WTC11 (cell line): ENCODE measurements at regions not wholly inside any gene's neighbourhood (a gene's known extent, or its start where the extent isn't known, plus 50 kb on each side); places are given as distances from the start of the nearest gene placed in this dataset.

Source experiments
- ATAC-seq: fragments of 200-7000 bp; cut with Tn5 transposase; 2 replicates; pipeline ENCODE4 v1.10.0; 2021; ENCODE audit warnings: mild to moderate bottlenecking, moderate library complexity
- CTCF ChIA-PET: fragments of 300-600 bp; sonication (Branson Sonifier 250); formaldehyde crosslinking; loops from one replicate; lab custom pipeline; 2021; ENCODE audit warnings: antibody characterized with exemption; lab: Charles Lee
- POLR2A ChIA-PET: fragments of 350-600 bp; sonication (Branson Sonifier 250); formaldehyde crosslinking; loops from one replicate; lab custom pipeline; 2021; ENCODE audit warnings: antibody characterized with exemption; lab: Charles Lee
- DNase-seq: peaks from one replicate; pipeline ENCODE4 v3.0.0; 2021; ENCODE audit warnings: low spot score
- H3K27ac Mint-ChIP-seq: 2 replicates; pipeline ENCODE4 v1.8.0; 2021; ENCODE audit warnings: mixed read lengths
- H3K27me3 Mint-ChIP-seq: 2 replicates; pipeline ENCODE4 v1.8.0; 2021; ENCODE audit warnings: low read depth, mild to moderate bottlenecking, moderate library complexity, mixed read lengths
- H3K36me3 Mint-ChIP-seq: 2 replicates; pipeline ENCODE4 v1.8.0; 2021; ENCODE audit warnings: mixed read lengths
- H3K4me1 Mint-ChIP-seq: 2 replicates; pipeline ENCODE4 v1.8.0; 2022; ENCODE audit warnings: mixed read lengths
- H3K4me3 Mint-ChIP-seq: 2 replicates; pipeline ENCODE4 v1.8.0; 2021; ENCODE audit warnings: mild to moderate bottlenecking, moderate library complexity, mixed read lengths
- H3K9me3 Mint-ChIP-seq: 2 replicates; pipeline ENCODE4 v1.8.0; 2021; ENCODE audit warnings: mixed read lengths
- AR ChIP-seq: fragments of 250-450 bp; sonication (Bioruptor Pico); IDR thresholded peaks from 2 replicates; pipeline ENCODE4 v1.9.0; 2021; ENCODE audit warnings: mild to moderate bottlenecking
- ATF2 ChIP-seq: sonication (generic); formaldehyde crosslinking; IDR thresholded peaks from 2 replicates; pipeline ENCODE4 v1.8.1; 2022; ENCODE audit warnings: low read depth, missing genetic modification reagents, borderline replicate concordance
- CDX4 ChIP-seq: fragments of 250-450 bp; sonication (Bioruptor Pico); IDR thresholded peaks from 2 replicates; pipeline ENCODE4 v1.9.0; 2021; ENCODE audit warnings: moderate library complexity, mild to moderate bottlenecking, inconsistent platforms, borderline replicate concordance
- CREB1 ChIP-seq: sonication (generic); formaldehyde crosslinking; IDR thresholded peaks from 2 replicates; pipeline ENCODE4 v1.8.0; 2023; ENCODE audit warnings: mild to moderate bottlenecking, missing genetic modification reagents
- E2F5 ChIP-seq: sonication (generic); formaldehyde crosslinking; IDR thresholded peaks from 2 replicates; pipeline ENCODE4 v1.8.1; 2022; ENCODE audit warnings: mild to moderate bottlenecking, moderate library complexity, missing genetic modification reagents
- FOXJ3 ChIP-seq: sonication (generic); formaldehyde crosslinking; IDR thresholded peaks from 2 replicates; pipeline ENCODE4 v1.9.0; 2021; ENCODE audit warnings: missing genetic modification reagents, mild to moderate bottlenecking, borderline replicate concordance
- FOXK1 ChIP-seq: sonication (generic); formaldehyde crosslinking; IDR thresholded peaks from 2 replicates; pipeline ENCODE4 v1.8.0; 2022; ENCODE audit warnings: mild to moderate bottlenecking, moderate library complexity, missing genetic modification reagents
- FOXP1 ChIP-seq: sonication (generic); formaldehyde crosslinking; IDR thresholded peaks from 2 replicates; pipeline ENCODE4 v1.8.0; 2022; ENCODE audit warnings: missing genetic modification reagents, mild to moderate bottlenecking, moderate library complexity, borderline replicate concordance
- FOXP4 ChIP-seq: sonication (generic); formaldehyde crosslinking; IDR thresholded peaks from 2 replicates; pipeline ENCODE4 v1.8.0; 2022; ENCODE audit warnings: mild to moderate bottlenecking, missing genetic modification reagents
- GABPB1 ChIP-seq: sonication (generic); formaldehyde crosslinking; IDR thresholded peaks from 2 replicates; pipeline ENCODE4 v1.8.1; 2023; ENCODE audit warnings: mild to moderate bottlenecking, missing genetic modification reagents
- KAT7 ChIP-seq: sonication (generic); formaldehyde crosslinking; IDR thresholded peaks from 2 replicates; pipeline ENCODE4 v1.8.1; 2023; ENCODE audit warnings: missing genetic modification reagents, mild to moderate bottlenecking, borderline replicate concordance
- MLX ChIP-seq: sonication (generic); formaldehyde crosslinking; IDR thresholded peaks from 2 replicates; pipeline ENCODE4 v1.8.1; 2023; ENCODE audit warnings: mild to moderate bottlenecking, missing genetic modification reagents, moderate library complexity
- NFE2L1 ChIP-seq: sonication (generic); formaldehyde crosslinking; IDR thresholded peaks from 2 replicates; pipeline ENCODE4 v1.8.1; 2023; ENCODE audit warnings: missing genetic modification reagents
- NR2C2 ChIP-seq: sonication (generic); formaldehyde crosslinking; IDR thresholded peaks from 2 replicates; pipeline ENCODE4 v1.8.0; 2022; ENCODE audit warnings: mild to moderate bottlenecking, missing genetic modification reagents
- OVOL2 ChIP-seq: fragments of 250-450 bp; sonication (Bioruptor Pico); IDR thresholded peaks from 2 replicates; pipeline ENCODE4 v1.9.0; 2021; ENCODE audit warnings: mild to moderate bottlenecking, borderline replicate concordance
- PRDM15 ChIP-seq: sonication (generic); formaldehyde crosslinking; IDR thresholded peaks from 2 replicates; pipeline ENCODE4 v1.8.0; 2022; ENCODE audit warnings: missing genetic modification reagents
- PRRX2 ChIP-seq: fragments of 250-450 bp; sonication (Bioruptor Pico); IDR thresholded peaks from 2 replicates; pipeline ENCODE4 v1.8.0; 2021; ENCODE audit warnings: mild to moderate bottlenecking
- RORB ChIP-seq: fragments of 250-450 bp; sonication (Bioruptor Pico); IDR thresholded peaks from 2 replicates; pipeline ENCODE4 v1.9.0; 2021; ENCODE audit warnings: mild to moderate bottlenecking
- SMAD3 ChIP-seq: sonication (generic); formaldehyde crosslinking; IDR thresholded peaks from 2 replicates; pipeline ENCODE4 v1.8.0; 2022; ENCODE audit warnings: missing genetic modification reagents, mild to moderate bottlenecking, borderline replicate concordance
- TEAD4 ChIP-seq: sonication (generic); formaldehyde crosslinking; IDR thresholded peaks from 2 replicates; pipeline ENCODE4 v1.8.0; 2022; ENCODE audit warnings: mild to moderate bottlenecking, missing genetic modification reagents
- ZNF671 ChIP-seq: fragments of 250-450 bp; sonication (Bioruptor Pico); IDR thresholded peaks from 2 replicates; pipeline ENCODE4 v1.8.0; 2021; ENCODE audit warnings: mild to moderate bottlenecking

- Mint-ChIP-seq H3K4me3 (no peak overlapping the region), H3K27me3 (peaks cover 17% of the 10 kb centered on the region), H3K9me3 (peaks cover 21% of the 10 kb centered on the region), H3K27ac (no peak overlapping the region), H3K4me1 (no peaks in the 10 kb centered on the region), H3K36me3 (peaks cover 5% of the 10 kb centered on the region; the same call in 1 of the 2 replicates)
- TF ChIP-seq FOXJ3 (CRISPR knock-in tag) (no peak), NFE2L1 (no peak), FOXP1 (no peak), ATF2 (no peak), KAT7 (CRISPR knock-in tag) (no peak)
- no peak for ATAC-seq
- ChIA-PET CTCF (interaction anchor here (1.0 to 1.8 kb wide), 6 partner anchors 10 to 287 kb away, joined by 3 to 10 read pairs (median 4); no protein-coding TSS in a partner anchor), POLR2A (no interaction called here)
- DNase-seq = no peak
These were observed 126.2 kb downstream of the TWIST2 start for GRCh38 chr2:238974081-238974480.

- TF ChIP-seq MLX (CRISPR knock-in tag) = no peak
- TF ChIP-seq NR2C2 (CRISPR knock-in tag) = no peak
- TF ChIP-seq RORB = no peak
- no peak for TF ChIP-seq KAT7 (CRISPR knock-in tag)
- no peak for TF ChIP-seq FOXP4
- no peak for TF ChIP-seq CREB1 (CRISPR knock-in tag)
- no peak for TF ChIP-seq FOXK1 (CRISPR knock-in tag)
- no peak for TF ChIP-seq GABPB1 (CRISPR knock-in tag)
- no peak for TF ChIP-seq OVOL2 (CRISPR knock-in tag)
- no peak for TF ChIP-seq FOXP1
- TF ChIP-seq TEAD4 = no peak
- TF ChIP-seq PRRX2 = no peak
- no peak for TF ChIP-seq SMAD3
- H3K4me3 Mint-ChIP-seq = no peak overlapping the region
- H3K9me3 Mint-ChIP-seq = peaks cover 26% of the 10 kb centered on the region
- H3K27me3 Mint-ChIP-seq = peaks cover 13% of the 10 kb centered on the region
- peaks cover 8% of the 10 kb centered on the region; the same call in 1 of the 2 replicates for H3K36me3 Mint-ChIP-seq
- peak; percentile 73 for ATAC-seq
- POLR2A ChIA-PET = no interaction called here
- H3K4me1 Mint-ChIP-seq = no peaks in the 10 kb centered on the region
- no peak overlapping the region for H3K27ac Mint-ChIP-seq
- CTCF ChIA-PET = interaction anchor here (1.0 to 1.8 kb wide), 8 partner anchors 9 to 288 kb away, joined by 3 to 10 read pairs (median 4); no protein-coding TSS in a partner anchor
- no peak for DNase-seq
These were observed 126.7 kb downstream of the TWIST2 start for GRCh38 chr2:238974501-238975166.

GRCh38 chr2:238975408-238975807 lies 127.5 kb downstream of the TWIST2 start:
- Mint-ChIP-seq H3K4me1 (no peaks in the 10 kb centered on the region), H3K4me3 (no peak overlapping the region), H3K27me3 (peaks cover 13% of the 10 kb centered on the region), H3K27ac (no peak overlapping the region), H3K36me3 (peaks cover 11% of the 10 kb centered on the region; the same call in 1 of the 2 replicates), H3K9me3 (peaks cover 34% of the 10 kb centered on the region)
- POLR2A ChIA-PET = no interaction called here
- no peak for ATAC-seq
- no peak for DNase-seq
- CTCF ChIA-PET = interaction anchor here (1.1 to 1.8 kb wide), 4 partner anchors 25 to 283 kb away, joined by 3 to 4 read pairs (median 4); no protein-coding TSS in a partner anchor
- no peak for TF ChIP-seq ZNF671 (CRISPR knock-in tag)
- TF ChIP-seq CDX4 (CRISPR knock-in tag) = no peak
- no peak for TF ChIP-seq AR
- TF ChIP-seq PRDM15 = no peak
- TF ChIP-seq E2F5 (CRISPR knock-in tag) = no peak
